Stimulated activated naive CD8-positive, alpha-beta T cell treated with anti-CD3 and anti-CD28 coated beads, Interleukin-15, Interleukin-2, amounts not matched to agents 100 ng/mL and 50 ng/mL, for 24 hours (primary cell): ENCODE measurements at regions not wholly inside any gene's neighbourhood (a gene's known extent, or its start where the extent isn't known, plus 50 kb on each side); places are given as distances from the start of the nearest gene placed in this dataset.

ENCODE experiments used
- H3K27ac Mint-ChIP-seq: one replicate; pipeline ENCODE4 v1.8.0; 2021; ENCODE audit warnings: mild to moderate bottlenecking, mixed read lengths
- H3K27me3 Mint-ChIP-seq: one replicate; pipeline ENCODE4 v1.8.0; 2021; ENCODE audit warnings: mixed read lengths
- H3K36me3 Mint-ChIP-seq: one replicate; pipeline ENCODE4 v1.8.0; 2021; ENCODE audit warnings: low read depth, mixed read lengths
- H3K4me1 Mint-ChIP-seq: one replicate; pipeline ENCODE4 v1.8.0; 2021; ENCODE audit warnings: low read depth, mixed read lengths
- H3K4me3 Mint-ChIP-seq: one replicate; pipeline ENCODE4 v1.8.0; 2021; ENCODE audit warnings: mild to moderate bottlenecking, mixed read lengths
- H3K9me3 Mint-ChIP-seq: one replicate; pipeline ENCODE4 v1.8.0; 2021; ENCODE audit warnings: mixed read lengths

GRCh38 chr3:71893702-71894479 is 108.9 kb upstream of the PROK2 start:
- no peaks in the 10 kb centered on the region for H3K9me3 Mint-ChIP-seq
- no peaks in the 10 kb centered on the region for H3K36me3 Mint-ChIP-seq
- no peak overlapping the region for H3K27ac Mint-ChIP-seq
- H3K4me3 Mint-ChIP-seq, result no peak overlapping the region
- H3K27me3 Mint-ChIP-seq, result peaks cover 28% of the 10 kb centered on the region
- H3K4me1 Mint-ChIP-seq, result no peaks in the 10 kb centered on the region

GRCh38 chr3:71893122-71893521 is 108.2 kb upstream of the PROK2 start:
- H3K27me3 Mint-ChIP-seq, result peaks cover 28% of the 10 kb centered on the region
- H3K4me3 Mint-ChIP-seq, result no peak overlapping the region

GRCh38 chr3:71891483-71891882 is 106.5 kb upstream of the PROK2 start:
- no peak overlapping the region for H3K27ac Mint-ChIP-seq
- no peak overlapping the region for H3K4me3 Mint-ChIP-seq
- no peaks in the 10 kb centered on the region for H3K36me3 Mint-ChIP-seq
- H3K4me1 Mint-ChIP-seq, result no peaks in the 10 kb centered on the region
- peaks cover 23% of the 10 kb centered on the region for H3K27me3 Mint-ChIP-seq
- H3K9me3 Mint-ChIP-seq, result no peaks in the 10 kb centered on the region

More at GRCh38 chr3:71893122-71893521, 108.2 kb upstream of the PROK2 start:
- H3K36me3 Mint-ChIP-seq, result no peaks in the 10 kb centered on the region
- no peaks in the 10 kb centered on the region for H3K9me3 Mint-ChIP-seq
- H3K27ac Mint-ChIP-seq, result no peak overlapping the region
- no peaks in the 10 kb centered on the region for H3K4me1 Mint-ChIP-seq

GRCh38 chr3:71890356-71890931 is 105.5 kb upstream of the PROK2 start:
- no peaks in the 10 kb centered on the region for H3K36me3 Mint-ChIP-seq
- no peak overlapping the region for H3K4me3 Mint-ChIP-seq
- peaks cover 20% of the 10 kb centered on the region for H3K27me3 Mint-ChIP-seq
- H3K9me3 Mint-ChIP-seq, result no peaks in the 10 kb centered on the region
- no peak overlapping the region for H3K27ac Mint-ChIP-seq
- H3K4me1 Mint-ChIP-seq, result no peaks in the 10 kb centered on the region

- H3K27ac Mint-ChIP-seq, result no peak overlapping the region
- no peaks in the 10 kb centered on the region for H3K4me1 Mint-ChIP-seq
- no peaks in the 10 kb centered on the region for H3K9me3 Mint-ChIP-seq
- H3K36me3 Mint-ChIP-seq, result no peaks in the 10 kb centered on the region
- peaks cover 35% of the 10 kb centered on the region for H3K27me3 Mint-ChIP-seq
- H3K4me3 Mint-ChIP-seq, result no peak overlapping the region
These were observed 102.3 kb upstream of the PROK2 start for GRCh38 chr3:71887256-71887655.

GRCh38 chr3:71885006-71885405 is 100.1 kb upstream of the PROK2 start:
- peaks cover 37% of the 10 kb centered on the region for H3K27me3 Mint-ChIP-seq
- H3K36me3 Mint-ChIP-seq, result no peaks in the 10 kb centered on the region
- H3K4me3 Mint-ChIP-seq, result no peak overlapping the region
- no peak overlapping the region for H3K27ac Mint-ChIP-seq
- H3K4me1 Mint-ChIP-seq, result no peaks in the 10 kb centered on the region
- H3K9me3 Mint-ChIP-seq, result no peaks in the 10 kb centered on the region

- Mint-ChIP-seq H3K36me3 (no peaks in the 10 kb centered on the region), H3K27ac (no peak overlapping the region), H3K9me3 (no peaks in the 10 kb centered on the region), H3K27me3 (peaks cover 28% of the 10 kb centered on the region), H3K4me3 (no peak overlapping the region), H3K4me1 (no peaks in the 10 kb centered on the region)
These were observed 96.8 kb upstream of the PROK2 start for GRCh38 chr3:71881732-71882131.

- Mint-ChIP-seq H3K27ac (no peak overlapping the region), H3K36me3 (no peaks in the 10 kb centered on the region), H3K9me3 (no peaks in the 10 kb centered on the region), H3K4me3 (no peak overlapping the region), H3K4me1 (no peaks in the 10 kb centered on the region), H3K27me3 (peaks cover 28% of the 10 kb centered on the region)
These were observed 96.1 kb upstream of the PROK2 start for GRCh38 chr3:71881041-71881440.

- Mint-ChIP-seq H3K4me1 (peaks cover 18% of the 10 kb centered on the region), H3K27ac (no peak overlapping the region), H3K4me3 (no peak overlapping the region), H3K27me3 (peaks cover 24% of the 10 kb centered on the region), H3K36me3 (no peaks in the 10 kb centered on the region), H3K9me3 (no peaks in the 10 kb centered on the region)
These were observed 94.1 kb upstream of the PROK2 start for GRCh38 chr3:71879089-71879488.

GRCh38 chr3:71876135-71877105 is 91.5 kb upstream of the PROK2 start:
- Mint-ChIP-seq H3K9me3 (no peaks in the 10 kb centered on the region), H3K27me3 (peaks cover 10% of the 10 kb centered on the region), H3K4me1 (peaks cover 35% of the 10 kb centered on the region), H3K36me3 (no peaks in the 10 kb centered on the region), H3K4me3 (no peak overlapping the region), H3K27ac (no peak overlapping the region)

- no peaks in the 10 kb centered on the region for H3K36me3 Mint-ChIP-seq
- H3K9me3 Mint-ChIP-seq, result no peaks in the 10 kb centered on the region
- peaks cover 35% of the 10 kb centered on the region for H3K4me1 Mint-ChIP-seq
- H3K27ac Mint-ChIP-seq, result peak overlapping the region; percentile 34
- peaks cover 5% of the 10 kb centered on the region for H3K27me3 Mint-ChIP-seq
- no peak overlapping the region for H3K4me3 Mint-ChIP-seq
These were observed 90.6 kb upstream of the PROK2 start for GRCh38 chr3:71875461-71875947.

- no peaks in the 10 kb centered on the region for H3K9me3 Mint-ChIP-seq
- no peaks in the 10 kb centered on the region for H3K27me3 Mint-ChIP-seq
- peaks cover 35% of the 10 kb centered on the region for H3K4me1 Mint-ChIP-seq
- no peaks in the 10 kb centered on the region for H3K36me3 Mint-ChIP-seq
- H3K27ac Mint-ChIP-seq, result peak overlapping the region; percentile 34
- H3K4me3 Mint-ChIP-seq, result no peak overlapping the region
These were observed 89.7 kb upstream of the PROK2 start for GRCh38 chr3:71874618-71875017.

- Mint-ChIP-seq H3K9me3 (no peaks in the 10 kb centered on the region), H3K27ac (no peak overlapping the region), H3K27me3 (peaks cover 4% of the 10 kb centered on the region), H3K36me3 (no peaks in the 10 kb centered on the region), H3K4me1 (peaks cover 35% of the 10 kb centered on the region), H3K4me3 (no peak overlapping the region)
These were observed 88.2 kb upstream of the PROK2 start for GRCh38 chr3:71873093-71873611.

- Mint-ChIP-seq H3K9me3 (no peaks in the 10 kb centered on the region), H3K4me3 (peak overlapping the region; percentile 6), H3K27me3 (peaks cover 7% of the 10 kb centered on the region), H3K27ac (no peak overlapping the region), H3K4me1 (peaks cover 35% of the 10 kb centered on the region), H3K36me3 (no peaks in the 10 kb centered on the region)
These were observed 87.3 kb upstream of the PROK2 start for GRCh38 chr3:71872256-71872655.
